GM13977 (cell line): ENCODE measurements at regions not wholly inside any gene's neighbourhood (a gene's known extent, or its start where the extent isn't known, plus 50 kb on each side); places are given as distances from the start of the nearest gene placed in this dataset.

Experiments used
- DNase-seq: peaks from one replicate; pipeline ENCODE4 v3.0.0; 2012; ENCODE audit warnings: low spot score
- in situ Hi-C: fragments of 300-500 bp; cut with MboI; formaldehyde crosslinking; loops from one replicate; pipeline ENCODE4 v1.12.0; 2022; ENCODE audit warnings: low sequenced_read_pairs, low pct_unique_long_range_greater_than_20kb, mixed read lengths, inconsistent platforms; ENCODE audit not compliant: unreplicated experiment
- TF ChIP-seq, protein P1 (sequence below): IDR thresholded peaks from 2 replicates; pipeline ENCODE4 v1.5.1; 2012; ENCODE audit warnings: mild to moderate bottlenecking, control low read depth; ENCODE audit not compliant: insufficient read depth; ENCODE audit errors: extremely low read depth, missing control alignments

DNA sequence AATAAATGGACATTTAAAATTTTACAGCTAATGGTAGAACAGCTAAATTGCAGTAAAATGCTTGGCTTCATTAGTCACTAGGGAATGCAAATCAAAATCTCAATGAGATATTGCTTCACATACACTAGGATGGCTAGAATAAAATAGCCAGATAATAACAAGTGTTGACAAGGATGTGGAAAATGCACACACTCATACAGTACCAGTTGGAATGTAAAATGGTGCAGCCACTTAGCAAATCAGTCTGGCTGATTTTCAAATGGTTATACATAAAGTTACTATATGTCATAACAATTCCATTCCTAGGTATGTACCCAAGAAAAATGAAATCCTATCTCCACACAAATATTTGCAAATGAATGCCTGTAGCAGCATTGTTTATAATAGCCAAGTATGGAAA lies 452.1 kb downstream of the HDGFL1 start:
- in situ Hi-C loops: no loop called here
- no peak for DNase-seq
- TF ChIP-seq, protein P1, sequence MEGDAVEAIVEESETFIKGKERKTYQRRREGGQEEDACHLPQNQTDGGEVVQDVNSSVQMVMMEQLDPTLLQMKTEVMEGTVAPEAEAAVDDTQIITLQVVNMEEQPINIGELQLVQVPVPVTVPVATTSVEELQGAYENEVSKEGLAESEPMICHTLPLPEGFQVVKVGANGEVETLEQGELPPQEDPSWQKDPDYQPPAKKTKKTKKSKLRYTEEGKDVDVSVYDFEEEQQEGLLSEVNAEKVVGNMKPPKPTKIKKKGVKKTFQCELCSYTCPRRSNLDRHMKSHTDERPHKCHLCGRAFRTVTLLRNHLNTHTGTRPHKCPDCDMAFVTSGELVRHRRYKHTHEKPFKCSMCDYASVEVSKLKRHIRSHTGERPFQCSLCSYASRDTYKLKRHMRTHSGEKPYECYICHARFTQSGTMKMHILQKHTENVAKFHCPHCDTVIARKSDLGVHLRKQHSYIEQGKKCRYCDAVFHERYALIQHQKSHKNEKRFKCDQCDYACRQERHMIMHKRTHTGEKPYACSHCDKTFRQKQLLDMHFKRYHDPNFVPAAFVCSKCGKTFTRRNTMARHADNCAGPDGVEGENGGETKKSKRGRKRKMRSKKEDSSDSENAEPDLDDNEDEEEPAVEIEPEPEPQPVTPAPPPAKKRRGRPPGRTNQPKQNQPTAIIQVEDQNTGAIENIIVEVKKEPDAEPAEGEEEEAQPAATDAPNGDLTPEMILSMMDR: no peak

DNA sequence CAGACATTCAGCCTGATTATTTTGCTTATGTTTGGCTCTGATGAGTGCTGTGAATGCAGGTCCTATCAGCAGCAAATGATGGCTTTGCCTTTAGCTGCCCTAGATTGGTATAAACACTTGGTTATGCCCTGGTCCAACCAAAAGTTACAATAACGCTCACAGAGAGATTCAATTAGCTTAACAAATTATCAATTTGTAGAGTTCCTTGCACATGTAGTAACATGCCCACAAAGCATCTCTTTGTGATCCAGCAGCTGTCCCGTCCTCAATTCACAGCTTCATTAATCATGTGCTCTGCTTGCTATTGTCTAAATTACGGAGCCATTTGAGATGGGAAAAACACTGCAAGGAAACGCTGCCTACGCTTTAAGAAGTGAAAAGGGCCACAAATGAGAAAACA lies 457.9 kb downstream of the HDGFL1 start:
- DNase-seq: no peak

DNA sequence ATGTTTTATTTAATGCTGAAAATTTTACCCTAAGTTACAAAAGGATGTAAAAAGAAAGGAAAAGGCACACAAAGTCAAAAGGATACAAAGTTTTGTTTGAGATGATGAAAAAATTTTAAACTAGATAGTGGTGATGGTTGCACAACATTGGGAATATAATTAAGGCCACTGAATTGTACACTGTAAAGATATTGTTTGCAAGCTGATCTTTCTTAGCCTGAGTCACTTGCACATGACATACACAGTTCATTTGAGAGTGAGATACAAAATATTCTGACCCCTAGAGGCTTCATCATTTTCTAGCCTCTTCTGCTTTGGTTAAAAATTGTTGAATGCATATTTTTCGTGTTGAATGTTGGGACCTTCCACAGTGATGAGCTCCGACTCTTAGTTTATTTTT lies 462.6 kb downstream of the HDGFL1 start:
- DNase-seq: no peak
- in situ Hi-C loops: no loop called here
- TF ChIP-seq, protein P1: no peak

More for the DNA sequence above, 457.9 kb downstream of the HDGFL1 start:
- in situ Hi-C loops: no loop called here
- TF ChIP-seq, protein P1: no peak

DNA sequence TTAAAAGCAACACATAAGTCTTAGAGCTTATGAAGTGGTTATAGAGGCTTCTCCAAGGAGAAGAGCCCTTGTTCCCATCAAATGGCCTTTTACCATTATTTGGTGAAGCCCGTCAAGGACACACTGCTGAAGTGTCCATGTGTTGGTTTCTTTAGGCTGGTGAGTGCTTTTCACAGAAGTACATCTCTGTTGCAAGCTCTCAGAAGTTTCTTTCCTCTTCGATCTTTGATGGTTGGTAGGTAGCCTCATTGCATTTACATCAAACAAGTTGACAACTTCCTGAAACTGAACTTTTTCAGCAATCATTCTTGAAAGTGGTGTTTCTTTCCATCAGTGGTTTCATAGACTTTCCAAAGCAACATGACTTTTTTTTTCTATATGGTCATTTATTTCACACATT lies 465.6 kb downstream of the HDGFL1 start:
- in situ Hi-C loops: no loop called here
- TF ChIP-seq, protein P1: no peak
- no peak for DNase-seq

DNA sequence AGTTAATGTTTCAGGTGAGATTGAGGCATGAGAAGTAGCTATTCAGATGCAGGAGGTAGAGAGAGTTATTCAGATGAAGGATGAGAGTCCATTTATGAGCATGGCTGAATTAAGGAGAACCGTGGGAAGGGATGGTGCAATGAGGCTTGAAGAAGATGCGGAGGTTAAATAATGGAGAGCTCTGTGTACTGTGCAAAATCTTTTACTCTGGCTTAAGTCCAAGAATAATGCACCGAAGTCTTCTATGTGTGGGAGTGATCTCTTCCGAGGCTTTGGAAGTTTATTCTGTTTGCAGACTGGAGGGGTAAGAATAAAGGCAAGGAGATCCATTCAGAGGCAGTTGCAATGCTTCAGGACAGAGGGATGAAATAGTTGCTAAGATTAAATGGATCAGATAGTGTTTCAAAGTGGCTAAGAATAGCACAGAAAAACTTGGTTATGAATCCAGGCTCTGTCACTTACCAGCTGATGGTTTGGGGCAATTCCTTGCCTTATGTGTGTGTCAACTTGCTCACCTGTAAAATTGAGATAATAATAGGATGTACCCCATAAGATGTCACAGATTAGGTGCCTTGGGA lies 467.1 kb downstream of the HDGFL1 start:
- no peak for DNase-seq
- TF ChIP-seq, protein P1: no peak
- in situ Hi-C loops: no loop called here

DNA sequence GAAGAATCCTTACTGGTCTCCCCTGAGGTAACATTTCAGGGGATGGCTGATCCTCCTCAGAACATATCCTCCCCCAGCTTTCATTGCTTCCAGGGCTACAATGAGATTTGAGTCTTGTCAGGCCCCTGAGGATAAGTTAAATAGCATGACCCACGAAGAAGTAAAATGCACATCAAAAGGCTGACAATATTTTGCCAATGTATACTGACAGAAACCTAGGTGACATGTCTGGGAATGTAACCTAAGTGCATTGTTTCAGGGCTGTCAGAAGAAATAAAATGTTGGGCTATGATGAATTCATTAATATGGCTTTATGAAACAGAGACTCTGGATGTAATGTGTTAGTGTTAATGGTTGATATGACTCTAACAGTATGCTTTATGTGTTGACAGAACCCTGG lies 471.5 kb downstream of the HDGFL1 start:
- no peak for DNase-seq
- TF ChIP-seq, protein P1: no peak
- in situ Hi-C loops: no loop called here

DNA sequence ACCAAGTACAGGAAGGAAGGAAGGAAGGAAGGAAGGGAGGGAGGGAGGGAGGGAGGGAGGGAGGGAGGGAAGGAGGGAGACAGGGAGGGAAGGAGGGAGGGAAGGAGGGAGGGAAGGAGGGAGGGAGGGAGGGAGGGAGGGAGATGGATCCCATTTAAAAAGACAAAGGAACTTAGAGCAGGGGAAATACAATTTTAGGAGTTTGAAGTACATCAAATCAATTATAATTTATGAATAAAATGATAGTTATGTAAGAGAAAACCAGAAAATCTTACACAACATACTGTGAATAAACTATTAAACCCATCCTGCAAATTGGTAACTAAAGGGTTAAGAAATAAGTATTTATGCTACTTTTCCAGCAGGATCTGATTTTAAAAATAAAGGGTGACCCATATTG lies 475.9 kb downstream of the HDGFL1 start:
- DNase-seq: no peak
- TF ChIP-seq, protein P1: no peak
- in situ Hi-C loops: no loop called here
